ENCODE measurements at regions not wholly inside any gene's neighbourhood (a gene's known extent, or its start where the extent isn't known, plus 50 kb on each side); places are given as distances from the start of the nearest gene placed in this dataset.

DNA sequence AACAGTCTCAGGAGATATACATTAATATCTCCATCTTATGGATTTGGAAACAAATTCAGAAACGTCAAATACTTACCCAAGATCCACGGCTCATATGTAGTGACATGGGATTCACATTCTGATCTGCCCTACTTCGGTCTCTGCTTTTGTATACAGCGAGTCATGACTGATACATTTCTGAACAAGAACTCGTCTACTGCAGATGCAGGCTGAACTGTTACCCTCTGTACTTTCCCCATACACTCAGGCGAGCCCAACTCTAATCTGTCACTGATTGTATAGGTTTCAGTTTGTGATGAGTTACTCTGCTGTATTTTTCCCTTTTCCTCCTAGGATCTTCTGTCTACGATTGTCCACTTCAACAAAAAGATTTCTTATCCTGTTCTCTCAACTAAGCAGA, 441.6 kb downstream of the CCDC91 start:
- TF ChIP-seq EZH2 (IDR thresholded peaks at IDR 0.05; ENCODE audit: borderline replicate concordance, low read depth, low read length, severe bottlenecking) (no peak), CTCF (IDR thresholded peaks at IDR 0.05; ENCODE audit: borderline replicate concordance, extremely low read depth, low read length, poor library complexity, severe bottlenecking) (no peak)
- H4K20me1 ChIP-seq (ENCODE audit: insufficient read depth, low read length) = no peaks in the 10 kb centered on the region
- no peak overlapping the region for H3K4me3 ChIP-seq (ENCODE audit: low read depth in 1 of 2, low read length in 2 of 2)

DNA sequence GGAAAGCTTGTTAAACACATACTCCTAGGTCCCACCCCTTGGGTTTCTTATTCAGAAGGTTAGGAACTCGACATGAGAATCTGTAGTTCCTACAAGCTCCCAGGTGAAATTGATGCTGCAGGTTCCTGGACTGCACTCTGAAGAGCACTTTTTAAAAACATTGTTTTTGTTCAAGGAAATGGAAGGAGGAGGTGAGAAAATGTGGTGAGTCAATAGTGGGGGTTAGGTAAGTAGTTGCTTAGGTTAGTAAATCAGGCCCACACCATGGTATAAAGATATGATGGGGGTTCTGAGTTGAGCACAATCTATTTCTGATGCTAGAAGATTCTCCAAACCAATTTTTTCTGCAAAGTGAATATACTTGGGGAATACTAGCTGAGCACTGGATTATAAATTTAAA, 450.3 kb downstream of the CCDC91 start:
- ATAC-seq (ENCODE audit: insufficient read depth, low read depth) (no peak), DNase-seq (no peak)
- H3K4me2 ChIP-seq (ENCODE audit: insufficient read depth, low read length) = no peak overlapping the region
- H2AFZ ChIP-seq (ENCODE audit: low read depth, low read length) = no peak overlapping the region
- no peaks in the 10 kb centered on the region for H3K4me1 ChIP-seq (ENCODE audit: insufficient read depth, low read length)
- no peaks in the 10 kb centered on the region for H3K79me2 ChIP-seq (ENCODE audit: insufficient read depth, low read length)
- no peaks in the 10 kb centered on the region for H3K9me3 ChIP-seq (ENCODE audit: insufficient read depth, low read length, severe bottlenecking)
- H3K27ac ChIP-seq (ENCODE audit: low read length) = no peak overlapping the region
- no peaks in the 10 kb centered on the region for H3K36me3 ChIP-seq (ENCODE audit: insufficient read depth, low read length)
- no peak overlapping the region for H3K9ac ChIP-seq (ENCODE audit: low read depth, low read length)
- no peak overlapping the region for H3K4me3 ChIP-seq (ENCODE audit: low read depth in 1 of 2, low read length in 2 of 2)
- H4K20me1 ChIP-seq (ENCODE audit: insufficient read depth, low read length) = no peaks in the 10 kb centered on the region
- TF ChIP-seq EZH2 (IDR thresholded peaks at IDR 0.05; ENCODE audit: borderline replicate concordance, low read depth, low read length, severe bottlenecking) = no peak
- TF ChIP-seq CTCF (IDR thresholded peaks at IDR 0.05; ENCODE audit: borderline replicate concordance, extremely low read depth, low read length, poor library complexity, severe bottlenecking) = no peak
- no peaks in the 10 kb centered on the region for H3K27me3 ChIP-seq (ENCODE audit: insufficient read depth, low read length, poor library complexity)

More for the DNA sequence above, 441.6 kb downstream of the CCDC91 start:
- H3K36me3 ChIP-seq (ENCODE audit: insufficient read depth, low read length) = no peaks in the 10 kb centered on the region
- DNase-seq (no peak), ATAC-seq (ENCODE audit: insufficient read depth, low read depth) (no peak)
- no peak overlapping the region for H3K27ac ChIP-seq (ENCODE audit: low read length)
- no peak overlapping the region for H3K9ac ChIP-seq (ENCODE audit: low read depth, low read length)
- H3K4me2 ChIP-seq (ENCODE audit: insufficient read depth, low read length) = no peak overlapping the region
- no peaks in the 10 kb centered on the region for H3K9me3 ChIP-seq (ENCODE audit: insufficient read depth, low read length, severe bottlenecking)
- H3K4me1 ChIP-seq (ENCODE audit: insufficient read depth, low read length) = no peaks in the 10 kb centered on the region
- no peaks in the 10 kb centered on the region for H3K79me2 ChIP-seq (ENCODE audit: insufficient read depth, low read length)
- no peak overlapping the region for H2AFZ ChIP-seq (ENCODE audit: low read depth, low read length)
- peaks cover 10% of the 10 kb centered on the region for H3K27me3 ChIP-seq (ENCODE audit: insufficient read depth, low read length, poor library complexity)

DNA sequence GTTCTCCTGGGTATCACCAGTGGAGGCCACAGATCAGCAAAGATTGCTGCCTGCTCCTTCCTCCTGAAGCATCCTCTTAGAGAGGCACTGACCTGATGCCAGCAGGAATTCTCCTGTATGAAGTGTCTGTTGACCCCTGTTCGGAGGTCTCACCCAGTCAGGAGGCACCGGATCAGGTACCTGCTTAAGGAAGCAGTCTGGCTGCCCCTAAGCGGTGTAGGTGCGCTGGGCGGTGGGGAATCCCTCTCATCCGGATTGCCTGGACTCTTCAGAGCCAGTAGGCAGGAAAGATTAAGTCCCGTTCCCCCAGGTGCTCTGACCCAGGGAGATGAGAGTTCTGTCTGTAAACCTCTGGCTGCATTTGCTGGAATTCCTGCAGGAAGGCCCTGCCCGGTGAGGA, 455.2 kb downstream of the CCDC91 start:
- no peaks in the 10 kb centered on the region for H3K27me3 ChIP-seq (ENCODE audit: insufficient read depth, low read length, poor library complexity)
- H4K20me1 ChIP-seq (ENCODE audit: insufficient read depth, low read length) = no peaks in the 10 kb centered on the region
- DNase-seq = no peak
- no peaks in the 10 kb centered on the region for H3K4me1 ChIP-seq (ENCODE audit: insufficient read depth, low read length)
- no peak overlapping the region for H3K27ac ChIP-seq (ENCODE audit: low read length)
- H3K4me3 ChIP-seq (ENCODE audit: low read depth in 1 of 2, low read length in 2 of 2) = no peak overlapping the region
- H3K79me2 ChIP-seq (ENCODE audit: insufficient read depth, low read length) = no peaks in the 10 kb centered on the region
- H3K9me3 ChIP-seq (ENCODE audit: insufficient read depth, low read length, severe bottlenecking) = no peaks in the 10 kb centered on the region
- H3K36me3 ChIP-seq (ENCODE audit: insufficient read depth, low read length) = no peaks in the 10 kb centered on the region
- no peak overlapping the region for H3K9ac ChIP-seq (ENCODE audit: low read depth, low read length)
- no peak overlapping the region for H2AFZ ChIP-seq (ENCODE audit: low read depth, low read length)
- ATAC-seq (ENCODE audit: insufficient read depth, low read depth) = no peak
- H3K4me2 ChIP-seq (ENCODE audit: insufficient read depth, low read length) = no peak overlapping the region
- TF ChIP-seq CTCF (IDR thresholded peaks at IDR 0.05; ENCODE audit: borderline replicate concordance, extremely low read depth, low read length, poor library complexity, severe bottlenecking) = no peak
- no peak for TF ChIP-seq EZH2 (IDR thresholded peaks at IDR 0.05; ENCODE audit: borderline replicate concordance, low read depth, low read length, severe bottlenecking)

DNA sequence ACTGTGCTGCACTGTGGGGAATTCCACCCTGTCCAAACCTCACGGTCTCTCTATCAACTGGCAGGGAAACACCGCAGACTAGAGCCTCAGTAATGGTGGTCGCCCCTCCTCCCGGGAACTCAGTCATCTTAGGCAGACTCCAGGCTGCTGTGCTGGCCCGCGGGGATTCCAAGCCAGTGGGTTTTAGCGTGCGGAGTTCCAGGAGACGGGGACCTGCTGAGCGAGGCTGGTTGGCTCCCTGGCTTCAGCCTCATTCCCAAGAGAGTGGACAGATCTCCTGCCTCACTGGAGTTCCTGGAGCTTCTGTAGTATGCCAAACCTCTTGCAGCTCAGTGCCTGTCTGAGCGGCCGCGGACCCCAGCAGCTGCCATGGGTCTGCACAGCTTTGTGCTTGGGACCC, 455.6 kb downstream of the CCDC91 start:
- no peaks in the 10 kb centered on the region for H3K9me3 ChIP-seq (ENCODE audit: insufficient read depth, low read length, severe bottlenecking)
- H3K4me3 ChIP-seq (ENCODE audit: low read depth in 1 of 2, low read length in 2 of 2) = no peak overlapping the region
- H3K36me3 ChIP-seq (ENCODE audit: insufficient read depth, low read length) = no peaks in the 10 kb centered on the region
- no peaks in the 10 kb centered on the region for H3K79me2 ChIP-seq (ENCODE audit: insufficient read depth, low read length)
- H3K4me1 ChIP-seq (ENCODE audit: insufficient read depth, low read length) = no peaks in the 10 kb centered on the region
- no peak overlapping the region for H3K4me2 ChIP-seq (ENCODE audit: insufficient read depth, low read length)
- H4K20me1 ChIP-seq (ENCODE audit: insufficient read depth, low read length) = no peaks in the 10 kb centered on the region
- no peak overlapping the region for H2AFZ ChIP-seq (ENCODE audit: low read depth, low read length)
- no peak for TF ChIP-seq EZH2 (IDR thresholded peaks at IDR 0.05; ENCODE audit: borderline replicate concordance, low read depth, low read length, severe bottlenecking)
- TF ChIP-seq CTCF (IDR thresholded peaks at IDR 0.05; ENCODE audit: borderline replicate concordance, extremely low read depth, low read length, poor library complexity, severe bottlenecking) = no peak
- no peak overlapping the region for H3K27ac ChIP-seq (ENCODE audit: low read length)
- no peaks in the 10 kb centered on the region for H3K27me3 ChIP-seq (ENCODE audit: insufficient read depth, low read length, poor library complexity)
- H3K9ac ChIP-seq (ENCODE audit: low read depth, low read length) = no peak overlapping the region
- DNase-seq = no peak
- no peak for ATAC-seq (ENCODE audit: insufficient read depth, low read depth)
